ENCODE measurements at regions not wholly inside any gene's neighbourhood (a gene's known extent, or its start where the extent isn't known, plus 50 kb on each side); places are given as distances from the start of the nearest gene placed in this dataset.

DNA sequence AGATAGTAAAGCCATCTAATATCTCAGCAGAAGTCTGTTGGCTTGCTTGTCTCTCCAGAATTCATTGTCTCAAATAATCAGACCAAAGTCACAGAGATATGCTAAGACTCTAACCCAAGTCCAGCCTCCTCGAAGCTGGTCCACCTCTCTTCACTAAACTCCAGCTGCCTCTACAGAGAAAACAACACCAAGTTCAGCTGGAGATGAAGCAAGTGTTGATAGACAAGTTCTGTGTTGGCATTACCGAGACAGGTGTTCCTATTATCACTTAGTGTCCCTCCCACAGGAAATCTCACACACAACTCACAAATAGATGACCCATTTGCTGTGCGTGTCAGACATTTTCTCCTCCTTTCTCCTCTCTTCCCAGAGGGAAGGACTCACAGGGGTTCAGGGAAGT lies 164.4 kb upstream of the ANKFN1 start:
- TF ChIP-seq EZH2 (optimal IDR thresholded peaks at IDR 0.05; ENCODE audit: low read depth, low read length) (no peak), CTCF (IDR thresholded peaks at IDR 0.05; ENCODE audit: low read length) (no peak)
